ENCODE measurements at regions not wholly inside any gene's neighbourhood (a gene's known extent, or its start where the extent isn't known, plus 50 kb on each side); places are given as distances from the start of the nearest gene placed in this dataset.
"Not testable (repeated sequence)": the region's sequence is repeated elsewhere in the genome, so short reads cannot be mapped to it uniquely, and the experiment has no call there.

DNA sequence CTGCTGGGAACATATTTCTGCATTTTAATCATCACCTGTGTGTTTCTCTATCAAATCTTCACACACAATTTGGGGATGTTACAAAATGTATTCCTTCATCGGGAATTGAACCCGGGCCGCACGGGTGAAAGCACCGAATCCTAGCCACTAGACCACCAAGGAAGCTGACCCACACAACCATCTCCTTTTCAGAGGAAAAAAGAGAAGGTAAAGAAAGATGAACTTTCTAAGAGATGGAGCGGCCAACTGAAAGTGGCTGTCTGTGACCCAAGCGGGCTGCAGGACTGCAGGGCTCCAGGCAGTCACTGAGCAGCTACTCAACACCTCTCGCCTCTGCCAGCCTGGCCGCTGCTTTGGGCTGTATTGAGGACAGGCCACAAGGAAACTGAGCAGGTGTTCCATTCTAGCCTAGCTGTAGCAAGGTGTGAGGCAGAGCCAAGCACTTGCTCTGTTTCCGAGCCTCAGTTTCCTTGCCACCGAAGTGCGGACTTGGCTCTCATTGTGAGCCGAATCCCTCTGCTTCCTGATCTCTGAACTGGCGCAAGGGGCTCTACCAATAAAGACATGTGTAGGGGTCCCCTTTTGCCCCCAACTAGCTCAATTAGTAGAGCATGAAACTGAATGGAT, 156.9 kb upstream of the NBPF11 start:
- Histone ChIP-seq H3K18ac (ENCODE audit: low read length) (no peak overlapping the region), H3K4me1 (ENCODE audit: control insufficient read depth in 2 of 2, insufficient read depth in 1 of 2, low read depth in 1 of 2, low read length in 2 of 2) (no peaks in the 10 kb centered on the region), H3K36me3 (replicated peaks in 1 of 2; ENCODE audit: control insufficient read depth in 2 of 2, insufficient read depth in 2 of 2, low read length in 2 of 2) (no peaks in the 10 kb centered on the region), H3K4me3 (ENCODE audit: low read length in 2 of 2) (no peak overlapping the region), H2BK120ac (ENCODE audit: low read depth, low read length) (no peak overlapping the region), H2AFZ (ENCODE audit: low read length) (no peak overlapping the region), H2BK5ac (ENCODE audit: low read length) (no peak overlapping the region), H4K8ac (ENCODE audit: low read depth, low read length) (no peak overlapping the region), H4K91ac (ENCODE audit: low read depth, low read length, poor library complexity) (no peak overlapping the region), H2BK12ac (ENCODE audit: low read length) (no peak overlapping the region), H3K27me3 (ENCODE audit: control insufficient read depth in 3 of 3, insufficient read depth in 3 of 3, low read depth in 1 of 3, low read length in 3 of 3) (peaks cover 9 to 38% (median 26%) of the 10 kb centered on the region in 3 experiments), H2BK15ac (ENCODE audit: low read length) (no peak overlapping the region), H3K14ac (ENCODE audit: low read length) (no peak overlapping the region), H3K27ac (replicated peaks; ENCODE audit: low read length) (no peak overlapping the region), H3K79me1 (ENCODE audit: low read depth, low read length) (no peaks in the 10 kb centered on the region), H3K23ac (ENCODE audit: low read depth, low read length, poor library complexity) (no peak overlapping the region), H3K4ac (ENCODE audit: low read length) (no peak overlapping the region), H2AK5ac (ENCODE audit: low read depth, low read length) (no peak overlapping the region), H3K4me2 (ENCODE audit: insufficient read depth, low read length, poor library complexity, severe bottlenecking) (no peak overlapping the region), H3K9me3 (replicated peaks in 1 of 2; ENCODE audit: control insufficient read depth in 2 of 2, insufficient read depth in 1 of 2, low read depth in 1 of 2, low read length in 2 of 2) (peaks cover 5 to 10% of the 10 kb centered on the region in 2 donors), H3K9ac (ENCODE audit: low read depth, low read length, poor library complexity) (no peak overlapping the region)
- WGBS, 2 donors (ENCODE audit: extremely low coverage in 2 of 2, insufficient read length in 2 of 2, insufficient replicate concordance in 1 of 2) = no CpG with 5 or more reads among the region's 14 CpGs
- DNase-seq (ENCODE audit: low spot score) = no peak

- no peak overlapping the region for H2BK15ac ChIP-seq (ENCODE audit: low read length)
- H3K79me1 ChIP-seq (ENCODE audit: low read depth, low read length) = no peaks in the 10 kb centered on the region
- H2BK120ac ChIP-seq (ENCODE audit: low read depth, low read length) = no peak overlapping the region
- no peak overlapping the region for H3K18ac ChIP-seq (ENCODE audit: low read length)
- H3K27me3 ChIP-seq (ENCODE audit: control insufficient read depth in 3 of 3, insufficient read depth in 3 of 3, low read depth in 1 of 3, low read length in 3 of 3) = peaks cover 9 to 36% (median 26%) of the 10 kb centered on the region in 3 experiments
- H3K36me3 ChIP-seq (replicated peaks in 1 of 2; ENCODE audit: control insufficient read depth in 2 of 2, insufficient read depth in 2 of 2, low read length in 2 of 2) = no peaks in the 10 kb centered on the region
- no peak for DNase-seq (ENCODE audit: low spot score)
- no peaks in the 10 kb centered on the region for H3K4me1 ChIP-seq (ENCODE audit: control insufficient read depth in 2 of 2, insufficient read depth in 1 of 2, low read depth in 1 of 2, low read length in 2 of 2)
- H3K9me3 ChIP-seq (replicated peaks in 1 of 2; ENCODE audit: control insufficient read depth in 2 of 2, insufficient read depth in 1 of 2, low read depth in 1 of 2, low read length in 2 of 2) = peaks cover 5 to 10% of the 10 kb centered on the region in 2 donors
- H4K91ac ChIP-seq (ENCODE audit: low read depth, low read length, poor library complexity) = no peak overlapping the region
- no peak overlapping the region for H3K27ac ChIP-seq (replicated peaks; ENCODE audit: low read length)
- no peak overlapping the region for H3K23ac ChIP-seq (ENCODE audit: low read depth, low read length, poor library complexity)
- H4K8ac ChIP-seq (ENCODE audit: low read depth, low read length) = no peak overlapping the region
- H3K4ac ChIP-seq (ENCODE audit: low read length) = no peak overlapping the region
- H3K4me3 ChIP-seq (ENCODE audit: low read length in 2 of 2) = no peak overlapping the region
- no peak overlapping the region for H3K14ac ChIP-seq (ENCODE audit: low read length)
- H3K4me2 ChIP-seq (ENCODE audit: insufficient read depth, low read length, poor library complexity, severe bottlenecking) = no peak overlapping the region
- no peak overlapping the region for H3K9ac ChIP-seq (ENCODE audit: low read depth, low read length, poor library complexity)
- H2BK12ac ChIP-seq (ENCODE audit: low read length) = no peak overlapping the region
- H2BK5ac ChIP-seq (ENCODE audit: low read length) = no peak overlapping the region
- no CpG with 5 or more reads among the region's 12 CpGs for WGBS, 2 donors (ENCODE audit: extremely low coverage in 2 of 2, insufficient read length in 2 of 2, insufficient replicate concordance in 1 of 2)
- no peak overlapping the region for H2AFZ ChIP-seq (ENCODE audit: low read length)
- no peak overlapping the region for H2AK5ac ChIP-seq (ENCODE audit: low read depth, low read length)
These were observed 155.6 kb upstream of the NBPF11 start for GRCh38 chr1:148307583-148308185.

DNA sequence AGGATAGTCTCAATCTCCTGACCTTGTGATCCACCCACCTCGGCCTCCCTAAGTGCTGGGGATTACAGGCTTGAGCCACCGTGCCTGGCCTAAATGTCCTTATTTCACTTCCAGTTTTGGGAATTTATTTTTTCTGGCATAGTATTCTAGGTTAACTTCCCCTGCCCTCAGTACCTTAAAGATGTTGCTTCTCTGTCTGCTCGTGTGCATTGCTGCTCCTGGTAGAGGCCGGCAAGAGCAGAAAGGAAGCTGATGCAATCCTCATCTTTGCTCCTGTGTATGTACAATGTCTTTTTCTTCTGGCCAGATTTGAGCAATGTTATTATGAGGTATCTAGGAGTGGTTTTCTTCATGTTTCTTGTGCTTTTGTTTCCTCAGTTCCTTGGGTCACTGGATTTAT, 152.9 kb upstream of the NBPF11 start:
- H3K9ac ChIP-seq (ENCODE audit: low read depth, low read length, poor library complexity); H3K14ac ChIP-seq (ENCODE audit: low read length); H3K18ac ChIP-seq (ENCODE audit: low read length); H2AFZ ChIP-seq (ENCODE audit: low read length); H3K4me3 ChIP-seq (ENCODE audit: low read length in 2 of 2); H3K36me3 ChIP-seq (replicated peaks in 1 of 2; ENCODE audit: control insufficient read depth in 2 of 2, insufficient read depth in 2 of 2, low read length in 2 of 2); H4K8ac ChIP-seq (ENCODE audit: low read depth, low read length); H2AK5ac ChIP-seq (ENCODE audit: low read depth, low read length); H2BK120ac ChIP-seq (ENCODE audit: low read depth, low read length); H3K4ac ChIP-seq (ENCODE audit: low read length); H3K4me1 ChIP-seq (ENCODE audit: control insufficient read depth in 2 of 2, insufficient read depth in 1 of 2, low read depth in 1 of 2, low read length in 2 of 2); H2BK15ac ChIP-seq (ENCODE audit: low read length); H2BK5ac ChIP-seq (ENCODE audit: low read length); DNase-seq (ENCODE audit: low spot score); H3K27ac ChIP-seq (replicated peaks; ENCODE audit: low read length); H3K79me1 ChIP-seq (ENCODE audit: low read depth, low read length); H3K23ac ChIP-seq (ENCODE audit: low read depth, low read length, poor library complexity); H2BK12ac ChIP-seq (ENCODE audit: low read length); H4K91ac ChIP-seq (ENCODE audit: low read depth, low read length, poor library complexity); H3K4me2 ChIP-seq (ENCODE audit: insufficient read depth, low read length, poor library complexity, severe bottlenecking); H3K9me3 ChIP-seq (replicated peaks in 1 of 2; ENCODE audit: control insufficient read depth in 2 of 2, insufficient read depth in 1 of 2, low read depth in 1 of 2, low read length in 2 of 2): not testable (repeated sequence)
- no CpG with 5 or more reads among the region's 4 CpGs for whole genome bisulfite sequencing, 2 donors (ENCODE audit: extremely low coverage in 2 of 2, insufficient read length in 2 of 2, insufficient replicate concordance in 1 of 2)
- H3K27me3 ChIP-seq (ENCODE audit: control insufficient read depth in 3 of 3, insufficient read depth in 3 of 3, low read depth in 1 of 3, low read length in 3 of 3) = peaks cover 6 to 22% (median 21%) of the 10 kb centered on the region in 3 experiments

DNA sequence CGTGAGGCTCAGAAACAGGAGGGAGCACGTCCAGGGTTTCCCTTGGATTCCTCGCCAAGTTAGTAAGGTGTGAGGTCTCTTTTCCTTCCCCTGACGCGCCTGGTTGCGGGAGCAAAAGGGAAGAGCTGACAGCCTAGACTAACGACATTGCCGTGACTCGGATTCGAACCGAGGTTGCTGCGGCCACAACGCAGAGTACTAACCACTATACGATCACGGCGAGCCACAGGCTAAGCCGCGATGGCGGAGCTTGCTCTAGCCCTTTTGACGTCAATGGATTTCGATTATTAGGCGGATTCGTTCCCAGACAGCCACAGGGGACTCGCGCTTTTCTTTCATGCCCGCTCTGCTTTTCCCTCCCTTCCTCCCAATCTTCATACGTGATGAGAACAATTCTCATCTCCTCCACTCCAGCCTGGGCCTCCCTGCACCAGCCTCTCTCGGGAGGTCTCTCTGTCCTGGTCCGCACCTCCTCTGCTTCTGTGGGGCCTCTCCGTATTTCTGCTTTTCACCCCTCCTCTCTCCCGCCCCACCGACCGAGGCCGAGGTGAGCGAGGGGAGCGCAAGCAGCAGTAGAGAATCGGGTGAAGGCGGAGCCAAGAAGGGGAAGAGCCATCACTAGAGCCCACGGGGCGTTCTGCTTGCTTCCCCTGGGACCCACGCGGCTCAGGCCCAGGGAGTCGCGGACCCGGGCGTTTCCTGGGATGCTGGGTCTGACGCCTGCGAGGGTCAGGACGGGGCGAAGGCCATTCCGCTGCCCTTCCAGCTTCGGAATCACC, 150.7 kb upstream of the NBPF11 start:
- not testable (repeated sequence) for H2BK15ac ChIP-seq (ENCODE audit: low read length); H2BK5ac ChIP-seq (ENCODE audit: low read length); H3K4me2 ChIP-seq (ENCODE audit: insufficient read depth, low read length, poor library complexity, severe bottlenecking); H3K27ac ChIP-seq (replicated peaks; ENCODE audit: low read length); H3K14ac ChIP-seq (ENCODE audit: low read length); H2BK12ac ChIP-seq (ENCODE audit: low read length); H3K4ac ChIP-seq (ENCODE audit: low read length); H3K9ac ChIP-seq (ENCODE audit: low read depth, low read length, poor library complexity); DNase-seq (ENCODE audit: low spot score); H2BK120ac ChIP-seq (ENCODE audit: low read depth, low read length); H3K9me3 ChIP-seq (replicated peaks in 1 of 2; ENCODE audit: control insufficient read depth in 2 of 2, insufficient read depth in 1 of 2, low read depth in 1 of 2, low read length in 2 of 2); H3K36me3 ChIP-seq (replicated peaks in 1 of 2; ENCODE audit: control insufficient read depth in 2 of 2, insufficient read depth in 2 of 2, low read length in 2 of 2); H3K79me1 ChIP-seq (ENCODE audit: low read depth, low read length); H4K91ac ChIP-seq (ENCODE audit: low read depth, low read length, poor library complexity); H3K4me1 ChIP-seq (ENCODE audit: control insufficient read depth in 2 of 2, insufficient read depth in 1 of 2, low read depth in 1 of 2, low read length in 2 of 2); H3K18ac ChIP-seq (ENCODE audit: low read length); H4K8ac ChIP-seq (ENCODE audit: low read depth, low read length); H3K23ac ChIP-seq (ENCODE audit: low read depth, low read length, poor library complexity); H2AK5ac ChIP-seq (ENCODE audit: low read depth, low read length)
- peak overlapping the region; percentile 54 to 75 for H3K4me3 ChIP-seq (ENCODE audit: low read length in 2 of 2)
- H2AFZ ChIP-seq (ENCODE audit: low read length) = peak overlapping the region; percentile 79
- H3K27me3 ChIP-seq (ENCODE audit: control insufficient read depth in 3 of 3, insufficient read depth in 3 of 3, low read depth in 1 of 3, low read length in 3 of 3) = peaks cover 0 to 10% (median 2%) of the 10 kb centered on the region in 3 experiments
- no CpG with 5 or more reads among the region's 52 CpGs for WGBS, 2 donors (ENCODE audit: extremely low coverage in 2 of 2, insufficient read length in 2 of 2, insufficient replicate concordance in 1 of 2)

Data from neuronal stem cell (in vitro differentiated cells).